ENCODE measurements at regions not wholly inside any gene's neighbourhood (a gene's known extent, or its start where the extent isn't known, plus 50 kb on each side); places are given as distances from the start of the nearest gene placed in this dataset.

DNA sequence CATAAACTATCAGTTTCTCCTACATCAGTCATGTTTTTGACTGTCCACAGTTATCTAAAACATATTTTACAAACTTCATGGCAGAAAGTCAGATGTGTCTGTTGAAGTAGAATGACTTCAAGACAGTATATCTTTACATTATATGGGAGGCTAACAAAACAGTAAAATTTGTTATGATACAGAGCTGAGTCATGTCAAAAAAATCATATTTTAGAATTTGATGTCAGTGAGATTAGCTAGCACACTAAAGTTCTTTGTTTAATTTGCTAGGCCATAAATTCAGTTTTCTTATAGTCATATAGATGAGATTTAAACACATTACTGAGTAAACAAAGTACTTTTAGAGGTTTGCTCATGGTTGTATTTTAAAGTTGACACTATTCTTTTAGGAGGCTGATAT lies 80.3 kb upstream of the IGSF10 start:
- TF ChIP-seq, protein P1, sequence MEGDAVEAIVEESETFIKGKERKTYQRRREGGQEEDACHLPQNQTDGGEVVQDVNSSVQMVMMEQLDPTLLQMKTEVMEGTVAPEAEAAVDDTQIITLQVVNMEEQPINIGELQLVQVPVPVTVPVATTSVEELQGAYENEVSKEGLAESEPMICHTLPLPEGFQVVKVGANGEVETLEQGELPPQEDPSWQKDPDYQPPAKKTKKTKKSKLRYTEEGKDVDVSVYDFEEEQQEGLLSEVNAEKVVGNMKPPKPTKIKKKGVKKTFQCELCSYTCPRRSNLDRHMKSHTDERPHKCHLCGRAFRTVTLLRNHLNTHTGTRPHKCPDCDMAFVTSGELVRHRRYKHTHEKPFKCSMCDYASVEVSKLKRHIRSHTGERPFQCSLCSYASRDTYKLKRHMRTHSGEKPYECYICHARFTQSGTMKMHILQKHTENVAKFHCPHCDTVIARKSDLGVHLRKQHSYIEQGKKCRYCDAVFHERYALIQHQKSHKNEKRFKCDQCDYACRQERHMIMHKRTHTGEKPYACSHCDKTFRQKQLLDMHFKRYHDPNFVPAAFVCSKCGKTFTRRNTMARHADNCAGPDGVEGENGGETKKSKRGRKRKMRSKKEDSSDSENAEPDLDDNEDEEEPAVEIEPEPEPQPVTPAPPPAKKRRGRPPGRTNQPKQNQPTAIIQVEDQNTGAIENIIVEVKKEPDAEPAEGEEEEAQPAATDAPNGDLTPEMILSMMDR (IDR thresholded peaks at IDR 0.05), result no peak
- no peak for TF ChIP-seq EZH2 (IDR thresholded peaks at IDR 0.05; ENCODE audit: borderline replicate concordance, insufficient read depth, low read depth, low read length, poor library complexity, severe bottlenecking)
